ENCODE measurements at regions not wholly inside any gene's neighbourhood (a gene's known extent, or its start where the extent isn't known, plus 50 kb on each side); places are given as distances from the start of the nearest gene placed in this dataset.

- FAIRE-seq (no peak), DNase-seq (ENCODE audit: insufficient read length, low spot score) (no peak)
- TF ChIP-seq, protein P1, sequence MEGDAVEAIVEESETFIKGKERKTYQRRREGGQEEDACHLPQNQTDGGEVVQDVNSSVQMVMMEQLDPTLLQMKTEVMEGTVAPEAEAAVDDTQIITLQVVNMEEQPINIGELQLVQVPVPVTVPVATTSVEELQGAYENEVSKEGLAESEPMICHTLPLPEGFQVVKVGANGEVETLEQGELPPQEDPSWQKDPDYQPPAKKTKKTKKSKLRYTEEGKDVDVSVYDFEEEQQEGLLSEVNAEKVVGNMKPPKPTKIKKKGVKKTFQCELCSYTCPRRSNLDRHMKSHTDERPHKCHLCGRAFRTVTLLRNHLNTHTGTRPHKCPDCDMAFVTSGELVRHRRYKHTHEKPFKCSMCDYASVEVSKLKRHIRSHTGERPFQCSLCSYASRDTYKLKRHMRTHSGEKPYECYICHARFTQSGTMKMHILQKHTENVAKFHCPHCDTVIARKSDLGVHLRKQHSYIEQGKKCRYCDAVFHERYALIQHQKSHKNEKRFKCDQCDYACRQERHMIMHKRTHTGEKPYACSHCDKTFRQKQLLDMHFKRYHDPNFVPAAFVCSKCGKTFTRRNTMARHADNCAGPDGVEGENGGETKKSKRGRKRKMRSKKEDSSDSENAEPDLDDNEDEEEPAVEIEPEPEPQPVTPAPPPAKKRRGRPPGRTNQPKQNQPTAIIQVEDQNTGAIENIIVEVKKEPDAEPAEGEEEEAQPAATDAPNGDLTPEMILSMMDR (IDR thresholded peaks at IDR 0.05; ENCODE audit: insufficient read depth, missing control alignments) = no peak
Observed at GRCh38 chr2:5172923-5173322, 519.3 kb upstream of the SOX11 start.

- TF ChIP-seq, protein P1 (IDR thresholded peaks at IDR 0.05; ENCODE audit: insufficient read depth, missing control alignments) = no peak
- no peak for DNase-seq (ENCODE audit: insufficient read length, low spot score)
- FAIRE-seq = no peak
Observed at GRCh38 chr2:5173876-5174535, 518.2 kb upstream of the SOX11 start.

DNA sequence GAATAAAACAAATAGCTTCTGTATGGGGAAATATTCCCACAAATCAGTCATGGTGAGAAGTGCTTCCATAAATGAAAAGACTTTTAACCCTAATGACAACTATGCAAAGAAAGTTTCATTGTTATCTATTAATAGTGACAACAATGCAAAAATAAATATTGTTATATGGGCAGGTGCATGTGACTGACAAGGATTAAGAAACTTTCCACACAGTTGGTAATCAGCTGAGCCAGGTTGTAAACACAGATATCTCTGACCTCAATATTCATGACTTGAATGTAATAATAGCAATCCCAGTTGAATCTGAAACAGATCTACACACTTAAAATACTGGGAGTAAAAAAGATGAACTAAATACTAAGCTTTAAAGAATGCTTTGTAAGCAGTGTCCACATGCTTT, 517.0 kb upstream of the SOX11 start:
- FAIRE-seq (no peak), DNase-seq (ENCODE audit: insufficient read length, low spot score) (no peak)
- TF ChIP-seq, protein P1 (IDR thresholded peaks at IDR 0.05; ENCODE audit: insufficient read depth, missing control alignments) = no peak

DNA sequence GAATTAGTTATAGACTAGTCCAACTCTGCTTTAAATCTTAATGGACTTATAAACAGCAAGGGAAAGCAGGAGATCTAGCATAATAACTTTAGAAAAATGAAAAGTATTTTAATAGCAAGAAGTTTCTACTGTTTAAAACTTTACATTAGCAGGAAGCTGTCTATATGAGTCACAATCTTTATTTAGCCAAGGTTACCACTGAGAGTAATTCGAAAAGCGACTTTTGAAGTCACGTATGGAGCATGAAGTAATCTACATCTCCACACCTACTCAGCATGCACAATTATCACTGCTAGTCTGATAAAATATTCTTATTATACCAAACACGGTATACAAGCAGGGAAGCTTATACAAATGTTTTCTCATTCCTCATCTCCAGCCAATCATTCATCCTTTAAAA, 515.4 kb upstream of the SOX11 start:
- FAIRE-seq (no peak), DNase-seq (ENCODE audit: insufficient read length, low spot score) (no peak)
- TF ChIP-seq, protein P1 (IDR thresholded peaks at IDR 0.05; ENCODE audit: insufficient read depth, missing control alignments) = no peak

DNA sequence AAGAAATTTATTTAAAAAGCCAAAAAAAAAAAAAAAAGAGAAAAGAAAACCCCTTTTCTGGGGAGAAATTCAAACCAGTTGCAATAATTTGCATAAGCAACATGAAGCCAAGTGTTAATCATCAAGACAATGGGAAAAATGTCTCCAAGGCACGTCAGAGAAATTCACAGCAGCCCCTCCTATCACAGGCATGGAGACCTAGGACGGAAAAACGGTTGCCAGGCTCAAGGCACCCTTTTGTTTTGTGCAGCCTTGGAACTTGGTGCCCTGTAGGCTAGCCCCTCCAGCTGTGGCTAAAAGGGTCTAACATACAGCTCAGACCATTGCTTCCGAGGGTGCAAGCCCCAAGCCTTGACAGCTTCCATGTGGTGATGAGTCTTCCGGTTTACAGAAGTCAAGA, 509.2 kb upstream of the SOX11 start:
- DNase-seq (ENCODE audit: insufficient read length, low spot score) = no peak

DNA sequence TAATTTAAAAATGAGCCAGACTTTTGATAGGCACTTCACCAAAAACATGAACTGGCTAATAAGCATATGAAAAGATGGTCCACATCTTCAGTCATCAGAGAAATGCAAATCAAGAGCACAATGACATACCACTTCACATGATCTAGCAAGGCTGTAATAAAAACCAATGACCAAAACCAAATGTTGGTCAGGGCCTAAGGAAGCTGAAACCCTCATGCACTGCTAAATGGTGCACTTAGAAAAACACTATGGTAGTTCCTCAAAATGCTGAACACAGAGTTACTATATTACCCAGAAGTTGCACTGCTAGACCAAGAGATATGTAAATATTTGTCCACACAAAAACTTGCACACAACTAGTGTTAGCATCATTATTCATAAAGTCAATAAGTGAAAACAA, 504.9 kb upstream of the SOX11 start:
- FAIRE-seq (no peak), DNase-seq (ENCODE audit: insufficient read length, low spot score) (no peak)
- TF ChIP-seq, protein P1 (IDR thresholded peaks at IDR 0.05; ENCODE audit: insufficient read depth, missing control alignments) = no peak

More for the DNA sequence above, 509.2 kb upstream of the SOX11 start:
- TF ChIP-seq, protein P1 (IDR thresholded peaks at IDR 0.05; ENCODE audit: insufficient read depth, missing control alignments) = no peak
- FAIRE-seq = no peak

DNA sequence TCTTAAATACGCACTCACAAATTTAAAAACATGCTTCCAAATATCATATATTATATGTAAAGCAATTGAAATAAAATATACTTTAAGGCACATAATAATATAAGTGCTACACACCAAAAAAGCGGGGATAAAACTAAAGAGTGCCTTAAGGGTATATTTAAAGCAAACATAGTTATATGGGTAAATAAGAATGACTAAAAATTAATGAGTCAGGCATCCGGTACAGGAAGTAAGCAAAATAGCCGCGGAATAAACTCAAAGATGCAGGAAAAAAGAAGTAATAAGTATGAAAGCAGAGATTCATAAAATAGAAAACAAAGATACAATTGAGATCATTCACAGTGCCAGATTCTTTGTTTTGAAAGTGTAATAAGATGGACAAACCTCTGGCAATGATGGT, 503.5 kb upstream of the SOX11 start:
- DNase-seq (ENCODE audit: insufficient read length, low spot score) = no peak
- TF ChIP-seq, protein P1 (IDR thresholded peaks at IDR 0.05; ENCODE audit: insufficient read depth, missing control alignments) = no peak
- FAIRE-seq = no peak

Measured in D721Med (cell line).